SK-N-SH (cell line): ENCODE measurements at regions not wholly inside any gene's neighbourhood (a gene's known extent, or its start where the extent isn't known, plus 50 kb on each side); places are given as distances from the start of the nearest gene placed in this dataset.

Source experiments
- GABPA ChIP-seq: IDR thresholded peaks from 2 replicates; pipeline ENCODE4 v1.4.0; 2012; ENCODE audit warnings: low read depth, mild to moderate bottlenecking
- SMC3 ChIP-seq: IDR thresholded peaks from 2 replicates; pipeline ENCODE4 v1.6.1; 2012; ENCODE audit warnings: low read depth, low read length, improper control_type of control experiment
- TCF12 ChIP-seq: IDR thresholded peaks from 2 replicates; pipeline ENCODE4 v1.4.0; 2012
- TF ChIP-seq, protein P1 (sequence below): fragments of 200-600 bp; sonication (generic); IDR thresholded peaks from 2 replicates; pipeline ENCODE4 v1.6.1; 2017; ENCODE audit warnings: antibody characterized with exemption, mild to moderate bottlenecking, moderate library complexity
- TF ChIP-seq, protein P2 (sequence below): IDR thresholded peaks from 2 replicates; pipeline ENCODE4 v1.4.0; 2012; ENCODE audit warnings: low read depth

DNA sequence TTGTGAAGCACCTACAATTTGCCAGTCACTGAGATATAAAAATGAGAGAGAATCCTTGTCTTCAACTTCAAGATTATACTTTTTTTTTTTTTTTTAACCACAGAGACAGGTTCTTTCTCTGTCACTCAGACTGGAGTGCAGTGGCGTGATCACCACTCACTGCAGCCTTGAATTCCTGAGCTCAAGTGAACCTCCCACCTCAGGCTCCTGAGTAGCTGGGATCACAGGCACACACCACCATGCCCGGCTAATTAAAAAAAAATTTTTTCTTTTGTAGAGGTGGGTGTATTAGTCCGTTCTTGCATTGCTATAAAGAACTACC is 51.6 kb upstream of the PMEPA1 start:
- TF ChIP-seq, protein P1, sequence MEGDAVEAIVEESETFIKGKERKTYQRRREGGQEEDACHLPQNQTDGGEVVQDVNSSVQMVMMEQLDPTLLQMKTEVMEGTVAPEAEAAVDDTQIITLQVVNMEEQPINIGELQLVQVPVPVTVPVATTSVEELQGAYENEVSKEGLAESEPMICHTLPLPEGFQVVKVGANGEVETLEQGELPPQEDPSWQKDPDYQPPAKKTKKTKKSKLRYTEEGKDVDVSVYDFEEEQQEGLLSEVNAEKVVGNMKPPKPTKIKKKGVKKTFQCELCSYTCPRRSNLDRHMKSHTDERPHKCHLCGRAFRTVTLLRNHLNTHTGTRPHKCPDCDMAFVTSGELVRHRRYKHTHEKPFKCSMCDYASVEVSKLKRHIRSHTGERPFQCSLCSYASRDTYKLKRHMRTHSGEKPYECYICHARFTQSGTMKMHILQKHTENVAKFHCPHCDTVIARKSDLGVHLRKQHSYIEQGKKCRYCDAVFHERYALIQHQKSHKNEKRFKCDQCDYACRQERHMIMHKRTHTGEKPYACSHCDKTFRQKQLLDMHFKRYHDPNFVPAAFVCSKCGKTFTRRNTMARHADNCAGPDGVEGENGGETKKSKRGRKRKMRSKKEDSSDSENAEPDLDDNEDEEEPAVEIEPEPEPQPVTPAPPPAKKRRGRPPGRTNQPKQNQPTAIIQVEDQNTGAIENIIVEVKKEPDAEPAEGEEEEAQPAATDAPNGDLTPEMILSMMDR, result no peak
- TF ChIP-seq TCF12 (no peak), GABPA (no peak), SMC3 (no peak)
- TF ChIP-seq, protein P2, sequence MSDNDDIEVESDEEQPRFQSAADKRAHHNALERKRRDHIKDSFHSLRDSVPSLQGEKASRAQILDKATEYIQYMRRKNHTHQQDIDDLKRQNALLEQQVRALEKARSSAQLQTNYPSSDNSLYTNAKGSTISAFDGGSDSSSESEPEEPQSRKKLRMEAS, result no peak
